Naive thymus-derived CD4-positive, alpha-beta T cell (primary cell): ENCODE measurements at regions not wholly inside any gene's neighbourhood (a gene's known extent, or its start where the extent isn't known, plus 50 kb on each side); places are given as distances from the start of the nearest gene placed in this dataset.

Experiments used
- ATAC-seq: fragments of 150-1000 bp; cut with Tn5 transposase; 2 replicates; pipeline ENCODE4 v1.10.0; 2021; ENCODE audit warnings: mild to moderate bottlenecking, moderate library complexity
- CTCF ChIA-PET: fragments of 350-600 bp; sonication (Branson Sonifier 250); formaldehyde crosslinking; loops from one replicate; lab custom pipeline; 2021; ENCODE audit warnings: antibody characterized with exemption; lab: Charles Lee
- POLR2A ChIA-PET: fragments of 350-600 bp; sonication (Branson Sonifier 250); formaldehyde crosslinking; loops from one replicate; lab custom pipeline; 2021; ENCODE audit warnings: antibody characterized with exemption, inconsistent platforms; lab: Charles Lee
- DNase-seq, 9 donors: peaks; one replicate each; pipeline versions ENCODE4 v3.0.0 to v3.0.0-alpha.2; 2020 to 2022; ENCODE audit warnings: mixed read lengths in 1 of 9
- H3K27ac ChIP-seq: one replicate; pipeline ENCODE4 v1.7.0; 2013; ENCODE audit warnings: mild to moderate bottlenecking, low read depth, low read length, moderate library complexity
- H3K27me3 ChIP-seq, 2 donors: one replicate each; pipeline ENCODE4 v1.7.0; 2013; ENCODE audit warnings: low read length in 2 of 2, mild to moderate bottlenecking in 2 of 2, moderate library complexity in 2 of 2; ENCODE audit not compliant: control insufficient read depth in 2 of 2, insufficient read depth in 2 of 2
- H3K36me3 ChIP-seq, 3 experiments: 1 replicate in 2 of 3; 2 replicates in 1 of 3; pipeline ENCODE4 v1.7.0; 2013; ENCODE audit warnings: low read length in 3 of 3, mild to moderate bottlenecking in 3 of 3, moderate library complexity in 1 of 3; ENCODE audit not compliant: insufficient read depth in 3 of 3, control insufficient read depth in 2 of 3
- H3K4me1 ChIP-seq, 2 donors: one replicate each; pipeline ENCODE4 v1.7.0; 2013; ENCODE audit warnings: low read length in 2 of 2, mild to moderate bottlenecking in 2 of 2, moderate library complexity in 1 of 2; ENCODE audit not compliant: control insufficient read depth in 2 of 2, insufficient read depth in 2 of 2
- H3K4me3 ChIP-seq: 2 replicates; pipeline ENCODE4 v1.7.0; 2013; ENCODE audit warnings: mild to moderate bottlenecking, low read length
- H3K9me3 ChIP-seq, 3 experiments: 1 replicate in 2 of 3; 2 replicates in 1 of 3; pipeline ENCODE4 v1.7.0; 2013; ENCODE audit warnings: low read length in 3 of 3; ENCODE audit not compliant: control insufficient read depth in 2 of 3
- H3K27ac Mint-ChIP-seq, 9 donors: one replicate each; pipeline ENCODE4 v1.8.0; 2020 to 2022; ENCODE audit warnings: mixed read lengths in 9 of 9, mild to moderate bottlenecking in 8 of 9, moderate library complexity in 5 of 9, inconsistent platforms in 2 of 9
- H3K27me3 Mint-ChIP-seq, 5 donors: one replicate each; pipeline ENCODE4 v1.8.0; 2021 to 2022; ENCODE audit warnings: mixed read lengths in 5 of 5, mild to moderate bottlenecking in 1 of 5
- H3K36me3 Mint-ChIP-seq, 5 donors: one replicate each; pipeline ENCODE4 v1.8.0; 2020 to 2022; ENCODE audit warnings: mixed read lengths in 5 of 5, mild to moderate bottlenecking in 3 of 5, inconsistent platforms in 1 of 5
- H3K4me1 Mint-ChIP-seq, 7 donors: one replicate each; pipeline ENCODE4 v1.8.0; 2020 to 2022; ENCODE audit warnings: mixed read lengths in 7 of 7, mild to moderate bottlenecking in 3 of 7, inconsistent platforms in 1 of 7
- H3K4me3 Mint-ChIP-seq, 10 donors: one replicate each; pipeline ENCODE4 v1.8.0; 2020 to 2022; ENCODE audit warnings: mild to moderate bottlenecking in 10 of 10, mixed read lengths in 10 of 10, moderate library complexity in 6 of 10, inconsistent platforms in 2 of 10
- H3K9me3 Mint-ChIP-seq, 11 donors: one replicate each; pipeline ENCODE4 v1.8.0; 2020 to 2022; ENCODE audit warnings: mixed read lengths in 11 of 11, mild to moderate bottlenecking in 4 of 11, inconsistent platforms in 1 of 11, moderate library complexity in 1 of 11
- intact Hi-C, 2 donors: fragments of 100-400 bp; cut with micrococcal nuclease; formaldehyde crosslinking; loops; one replicate each; pipeline ENCODE4 v1.15.1; 2023

DNA sequence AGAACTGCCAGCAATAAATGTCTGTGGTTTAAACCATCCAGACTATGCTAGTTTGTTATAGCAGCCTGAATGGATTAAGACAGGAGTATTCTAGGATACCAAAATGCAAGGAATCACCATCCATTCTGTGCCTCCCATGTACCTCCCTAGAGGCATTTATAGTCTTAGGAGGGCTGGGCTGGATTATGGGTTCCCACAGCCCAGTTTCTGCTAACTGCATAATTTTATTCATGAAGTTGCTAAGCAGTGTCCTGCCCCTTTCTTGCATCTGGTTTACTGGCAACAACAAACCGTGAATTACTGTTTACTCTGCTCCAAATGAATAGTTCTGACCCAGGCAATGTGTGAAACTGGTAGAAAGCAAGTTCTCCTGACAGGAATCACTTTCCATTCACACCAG is 67.1 kb upstream of the PRKX start:
- intact Hi-C loops: no loop called here
- Histone ChIP-seq H3K4me1 (no peaks in the 10 kb centered on the region), H3K9me3 (no peaks in the 10 kb centered on the region), H3K36me3 (no peaks in the 10 kb centered on the region), H3K4me3 (no peak overlapping the region), H3K27me3 (no peaks in the 10 kb centered on the region), H3K27ac (no peak overlapping the region)
- H3K4me3 Mint-ChIP-seq: no peak overlapping the region
- H3K36me3 Mint-ChIP-seq: peaks cover 0 to 8% (median 0%) of the 10 kb centered on the region in 5 donors
- ATAC-seq: no peak
- peaks cover 0 to 10% (median 0%) of the 10 kb centered on the region in 5 donors for H3K27me3 Mint-ChIP-seq
- no peak overlapping the region for H3K27ac Mint-ChIP-seq
- no peak for DNase-seq
- H3K4me1 Mint-ChIP-seq: peaks cover 0 to 23% (median 4%) of the 10 kb centered on the region in 7 donors
- peaks cover 0 to 8% (median under 1%) of the 10 kb centered on the region in 11 donors for H3K9me3 Mint-ChIP-seq
- ChIA-PET POLR2A (no interaction called here), CTCF (no interaction called here)

GRCh38 chrX:3779546-3779945 is 66.1 kb upstream of the PRKX start:
- ChIA-PET POLR2A (no interaction called here), CTCF (no interaction called here)
- no peak overlapping the region for H3K4me3 ChIP-seq
- H3K4me1 ChIP-seq: no peaks in the 10 kb centered on the region
- H3K27ac ChIP-seq: no peak overlapping the region
- H3K36me3 ChIP-seq: no peaks in the 10 kb centered on the region
- Mint-ChIP-seq H3K4me3 (no peak overlapping the region), H3K27ac (no peak overlapping the region), H3K4me1 (peaks cover 0 to 23% (median 4%) of the 10 kb centered on the region in 7 donors), H3K36me3 (peaks cover 0 to 4% (median 0%) of the 10 kb centered on the region in 5 donors), H3K9me3 (peaks cover 0 to 4% (median 0%) of the 10 kb centered on the region in 11 donors), H3K27me3 (peaks cover 0 to 7% (median 0%) of the 10 kb centered on the region in 5 donors)
- H3K27me3 ChIP-seq: no peaks in the 10 kb centered on the region
- intact Hi-C loops: no loop called here
- no peak for DNase-seq
- no peaks in the 10 kb centered on the region for H3K9me3 ChIP-seq
- no peak for ATAC-seq

GRCh38 chrX:3777416-3777815 is 64.0 kb upstream of the PRKX start:
- ChIA-PET POLR2A (no interaction called here), CTCF (no interaction called here)
- Histone ChIP-seq H3K9me3 (no peaks in the 10 kb centered on the region), H3K27me3 (no peaks in the 10 kb centered on the region), H3K4me3 (no peak overlapping the region), H3K36me3 (no peaks in the 10 kb centered on the region), H3K4me1 (no peaks in the 10 kb centered on the region), H3K27ac (no peak overlapping the region)
- ATAC-seq (no peak), DNase-seq (no peak)
- intact Hi-C loops: no loop called here
- Mint-ChIP-seq H3K27ac (peak overlapping the region in 1 of 9 donors; percentile 52), H3K36me3 (peaks cover 0 to 4% (median 0%) of the 10 kb centered on the region in 5 donors), H3K9me3 (peaks cover 0 to 6% (median 0%) of the 10 kb centered on the region in 11 donors), H3K4me1 (peaks cover 0 to 23% (median 4%) of the 10 kb centered on the region in 7 donors), H3K4me3 (peak overlapping the region in 1 of 10 donors; percentile 2), H3K27me3 (peaks cover 0 to 14% (median 0%) of the 10 kb centered on the region in 5 donors)

- Histone ChIP-seq H3K9me3 (no peaks in the 10 kb centered on the region), H3K27ac (no peak overlapping the region), H3K4me3 (no peak overlapping the region), H3K36me3 (no peaks in the 10 kb centered on the region), H3K4me1 (no peaks in the 10 kb centered on the region), H3K27me3 (no peaks in the 10 kb centered on the region)
- ChIA-PET CTCF (no interaction called here), POLR2A (interaction anchor here (0.6 kb wide), 1 partner anchor 73 kb away, joined by 3 read pairs; no protein-coding TSS in a partner anchor)
- Mint-ChIP-seq H3K4me1 (peaks cover 0 to 2% (median 0%) of the 10 kb centered on the region in 7 donors), H3K27ac (no peak overlapping the region), H3K36me3 (no peaks in the 10 kb centered on the region), H3K9me3 (peaks cover 0 to 5% (median 0%) of the 10 kb centered on the region in 11 donors), H3K27me3 (peaks cover 0 to 9% (median 0%) of the 10 kb centered on the region in 5 donors), H3K4me3 (no peak overlapping the region)
- intact Hi-C loops: no loop called here
- DNase-seq (no peak), ATAC-seq (no peak)
Measured at GRCh38 chrX:3771766-3772165, 58.3 kb upstream of the PRKX start.

- Histone ChIP-seq H3K9me3 (no peaks in the 10 kb centered on the region), H3K27ac (no peak overlapping the region), H3K4me1 (no peaks in the 10 kb centered on the region), H3K4me3 (no peak overlapping the region), H3K36me3 (no peaks in the 10 kb centered on the region), H3K27me3 (no peaks in the 10 kb centered on the region)
- Mint-ChIP-seq H3K27me3 (peaks cover 0 to 10% (median 0%) of the 10 kb centered on the region in 5 donors), H3K27ac (peak overlapping the region in 1 of 9 donors; percentile 20), H3K4me1 (no peaks in the 10 kb centered on the region), H3K36me3 (peaks cover 0 to 6% (median 0%) of the 10 kb centered on the region in 5 donors), H3K9me3 (peaks cover 0 to 10% (median 3%) of the 10 kb centered on the region in 11 donors), H3K4me3 (no peak overlapping the region)
- ATAC-seq: no peak
- no peak for DNase-seq
- intact Hi-C loops: no loop called here
- CTCF ChIA-PET: no interaction called here
- POLR2A ChIA-PET: no interaction called here
Measured at GRCh38 chrX:3768881-3769280, 55.4 kb upstream of the PRKX start.
